GM18873 (cell line): ENCODE measurements at regions not wholly inside any gene's neighbourhood (a gene's known extent, or its start where the extent isn't known, plus 50 kb on each side); places are given as distances from the start of the nearest gene placed in this dataset.

ENCODE experiments used
- ATAC-seq: cut with Tn5 transposase; IDR thresholded peaks from one replicate; pipeline ENCODE4 v1.9.1; 2021; ENCODE audit warnings: mild to moderate bottlenecking, moderate library complexity, moderate number of reproducible peaks; ENCODE audit not compliant: unreplicated experiment, low FRiP score

DNA sequence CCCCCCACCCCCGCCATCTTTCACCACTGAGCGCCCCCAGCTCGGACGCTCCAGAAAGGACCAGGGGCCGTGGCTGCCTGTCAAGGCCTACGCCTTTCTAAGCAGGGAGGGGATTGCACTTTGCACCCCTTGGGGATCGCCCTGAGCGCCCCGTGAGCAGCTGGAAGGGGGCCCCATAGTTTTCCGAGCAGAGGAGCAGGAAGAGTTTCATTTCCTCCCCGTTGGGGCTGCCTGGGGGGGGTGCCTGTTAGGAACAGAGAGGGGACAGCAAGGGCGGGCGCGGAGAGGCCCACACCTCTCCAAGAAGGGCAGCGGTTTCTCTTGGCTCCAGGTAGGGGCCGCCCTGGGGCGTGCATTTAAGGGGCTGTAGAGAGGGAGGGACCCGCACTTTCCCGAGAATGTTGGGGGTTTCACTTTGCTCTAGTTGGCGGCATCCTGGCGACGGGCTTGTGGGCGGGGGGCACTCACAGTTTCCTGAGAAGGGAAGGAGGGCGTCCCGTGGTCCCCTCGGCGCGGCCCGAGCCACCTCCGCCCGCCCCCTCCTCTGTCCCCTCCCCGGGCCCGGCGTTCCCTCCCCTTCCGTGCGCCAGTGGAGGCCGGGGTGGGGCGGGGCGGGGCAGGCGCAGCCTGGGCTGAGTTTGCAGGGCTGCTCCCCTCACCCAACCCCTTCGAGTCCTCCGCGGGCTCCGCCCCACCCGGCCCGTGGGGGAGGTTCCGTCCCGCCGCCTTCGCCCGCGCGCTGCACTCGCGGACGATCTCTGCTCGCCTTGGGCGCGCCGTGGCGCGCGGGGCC is 82.3 kb upstream of the CD99 start:
- peak; percentile 77 for ATAC-seq

DNA sequence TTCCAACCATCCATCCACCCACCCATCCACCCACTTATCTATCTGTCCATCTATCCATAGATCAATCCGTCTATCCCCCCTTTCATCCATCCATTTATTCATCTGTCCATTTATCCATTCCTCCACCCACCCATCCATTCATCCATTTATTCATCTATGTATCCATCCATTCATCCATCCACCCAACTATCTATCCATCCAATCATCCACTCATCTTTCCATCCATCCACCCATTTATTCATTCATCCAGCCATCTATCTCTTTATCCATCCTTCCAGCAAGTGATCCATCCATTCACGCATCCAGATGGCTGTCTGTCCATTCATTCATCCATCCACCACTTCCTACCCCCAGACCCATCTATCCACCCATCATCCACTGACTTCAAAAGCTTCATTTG is 84.0 kb upstream of the CD99 start:
- no peak for ATAC-seq

DNA sequence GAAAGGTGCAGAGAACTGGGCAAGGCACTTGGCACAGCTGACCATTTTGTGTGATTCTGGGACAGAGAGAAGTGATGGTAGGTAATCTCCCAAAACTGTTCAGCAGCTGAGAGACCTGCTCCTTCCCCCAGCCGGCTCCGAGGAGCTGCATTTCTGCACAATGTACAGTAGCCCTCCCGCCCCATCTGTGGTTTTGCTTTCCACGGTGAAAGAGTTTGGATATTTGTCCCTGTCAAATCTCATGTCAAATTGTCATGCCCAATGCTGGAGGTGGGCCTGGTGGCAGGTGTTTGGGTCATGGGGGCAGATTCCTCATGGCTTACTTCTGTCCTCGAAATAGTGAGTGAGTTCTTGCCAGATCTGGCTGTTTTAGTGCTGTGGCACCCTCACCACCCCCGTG is 90.5 kb upstream of the CD99 start:
- no peak for ATAC-seq

DNA sequence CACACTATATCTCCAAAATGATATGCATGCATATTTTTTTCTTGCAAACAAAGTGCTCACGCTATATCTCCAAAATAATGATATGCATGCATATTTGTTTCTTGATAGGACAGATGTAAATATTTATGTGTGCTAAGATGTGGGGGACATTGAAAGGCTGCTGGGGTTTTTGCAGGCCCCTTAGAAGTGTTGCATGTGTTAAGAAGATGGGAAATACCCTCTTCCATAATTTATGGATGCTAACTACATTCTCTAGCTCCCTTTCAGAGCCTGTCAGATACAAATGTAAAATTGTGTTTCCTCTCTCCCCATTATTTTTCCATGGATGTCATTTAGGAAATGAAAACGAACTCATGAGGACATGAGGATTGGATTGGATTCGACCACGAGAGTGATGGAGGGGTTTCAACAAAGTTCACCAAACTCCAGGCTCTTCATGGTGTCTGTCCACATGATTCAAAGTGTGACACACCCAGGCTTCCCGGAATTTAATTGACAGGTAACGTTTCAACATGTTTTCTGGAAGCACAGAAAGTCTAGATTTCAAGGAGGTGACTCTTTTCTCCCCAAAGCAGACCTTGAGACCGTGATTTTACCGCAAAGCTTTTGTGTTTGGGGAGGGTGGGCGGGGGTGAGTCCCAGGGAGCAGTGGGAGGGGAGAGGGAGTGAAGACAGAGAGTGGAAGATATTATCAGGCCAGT is 94.4 kb upstream of the CD99 start:
- ATAC-seq = no peak

DNA sequence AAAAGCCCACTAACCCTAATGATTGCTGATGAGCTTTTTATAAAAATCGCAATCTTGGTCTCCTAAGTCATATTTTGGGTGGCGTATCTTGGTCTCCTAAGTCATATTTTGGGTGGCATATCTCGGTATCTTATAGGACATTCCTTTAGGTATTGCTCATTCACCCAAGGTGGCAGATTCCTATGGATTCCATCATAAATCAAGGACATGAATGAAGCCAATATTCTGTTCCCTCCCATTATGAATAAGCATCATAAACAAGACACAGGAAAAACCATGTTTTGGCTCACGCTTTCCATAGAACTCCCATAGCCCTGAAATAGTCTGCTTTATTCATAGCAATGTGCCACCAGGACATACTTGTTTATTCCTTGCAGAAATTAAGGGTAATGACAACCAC is 95.0 kb upstream of the CD99 start:
- ATAC-seq = no peak

DNA sequence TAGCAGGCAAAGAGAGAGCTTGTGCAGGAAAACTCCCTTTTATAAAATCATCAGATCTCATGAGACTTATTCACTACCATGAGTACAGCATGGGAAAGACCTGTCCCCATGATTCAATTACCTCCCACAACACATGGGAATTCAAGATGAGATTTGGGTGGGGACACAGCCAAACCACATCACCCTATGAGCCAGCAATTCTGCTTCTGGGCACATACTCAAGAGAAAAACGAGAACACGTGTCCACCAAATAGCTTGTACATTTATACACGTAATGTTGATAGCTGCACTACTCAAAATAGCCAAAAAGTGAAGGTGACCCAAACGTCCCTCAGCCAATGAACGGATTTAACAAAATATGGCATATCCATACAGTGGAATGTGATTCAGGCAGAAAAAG is 94.5 kb upstream of the DHRSX start:
- ATAC-seq = no peak

DNA sequence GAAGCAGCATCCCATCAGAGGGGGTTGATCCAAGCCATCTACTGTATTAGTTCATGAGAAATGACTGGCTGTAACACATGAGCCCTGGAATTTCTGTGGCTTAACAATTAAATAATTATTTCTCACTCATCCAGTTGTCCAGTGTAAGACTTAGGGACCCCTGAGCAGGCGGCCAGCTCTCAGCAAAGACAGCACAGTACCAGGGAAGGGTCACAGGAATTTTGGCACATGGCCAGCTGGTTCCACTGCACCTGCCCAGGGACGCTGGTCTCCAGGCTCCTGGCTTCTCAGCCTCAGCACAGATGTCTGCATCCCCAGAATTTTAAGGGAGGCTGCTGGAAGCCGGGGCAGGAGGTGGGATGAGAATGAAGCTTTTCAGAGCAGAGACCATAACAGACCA is 93.7 kb upstream of the DHRSX start:
- no peak for ATAC-seq

DNA sequence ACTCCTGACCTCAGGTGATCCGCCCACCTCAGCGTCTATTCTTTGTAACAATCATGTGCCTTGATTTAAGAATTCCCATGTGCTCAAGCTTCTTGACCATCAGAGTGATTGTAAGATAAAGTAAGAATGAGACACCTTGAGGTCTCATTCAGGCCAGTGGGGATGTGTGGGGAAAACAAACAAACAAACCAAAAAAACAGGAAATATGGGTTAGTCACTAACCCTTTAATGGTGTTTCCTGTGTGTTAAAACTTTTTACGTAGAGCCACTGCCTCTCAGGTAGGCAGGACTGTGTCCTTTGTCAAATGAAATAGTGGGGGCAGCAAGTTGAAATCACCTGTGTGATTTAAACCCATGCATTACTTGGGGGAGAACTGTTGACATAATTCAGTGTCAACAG is 91.5 kb upstream of the DHRSX start:
- no peak for ATAC-seq

DNA sequence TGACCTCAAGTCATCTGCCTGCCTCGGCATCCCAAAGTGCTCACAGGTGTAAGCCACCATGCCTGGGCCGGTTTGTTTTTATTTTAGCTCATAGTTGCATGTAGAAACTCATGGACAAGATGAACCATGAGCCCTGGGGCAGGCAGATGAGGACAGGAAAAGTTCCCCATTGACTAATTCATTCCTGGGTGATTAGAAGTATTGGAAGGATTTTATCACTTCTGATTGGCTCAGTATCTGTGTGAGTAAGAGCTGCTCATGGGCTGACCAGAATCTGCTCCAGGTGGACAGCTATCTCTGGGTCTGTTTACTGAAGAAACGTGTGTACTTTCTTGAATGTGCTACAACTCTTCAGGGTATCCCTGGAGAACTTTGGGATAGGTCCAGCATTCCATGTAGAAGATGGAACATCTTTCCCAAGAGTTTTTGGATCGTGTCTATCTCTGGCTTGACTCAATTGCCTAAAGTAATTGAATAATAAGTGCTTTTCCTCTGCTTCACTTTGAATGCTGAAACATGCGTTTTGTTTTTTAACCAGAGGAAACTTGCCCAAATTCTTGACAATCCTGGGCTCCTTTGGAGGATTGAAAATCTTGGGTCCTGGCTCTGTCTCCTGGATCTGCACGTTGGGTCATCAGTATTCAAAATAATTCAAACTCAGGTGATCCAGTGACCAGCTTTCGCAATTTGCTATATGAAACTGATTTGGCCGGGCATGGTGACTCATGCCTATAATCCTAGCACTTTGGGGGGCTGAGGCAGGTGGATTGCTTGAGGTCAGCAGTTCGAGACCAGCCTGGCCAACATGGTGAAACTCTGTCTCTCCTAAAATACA is 88.6 kb upstream of the DHRSX start:
- no peak for ATAC-seq

DNA sequence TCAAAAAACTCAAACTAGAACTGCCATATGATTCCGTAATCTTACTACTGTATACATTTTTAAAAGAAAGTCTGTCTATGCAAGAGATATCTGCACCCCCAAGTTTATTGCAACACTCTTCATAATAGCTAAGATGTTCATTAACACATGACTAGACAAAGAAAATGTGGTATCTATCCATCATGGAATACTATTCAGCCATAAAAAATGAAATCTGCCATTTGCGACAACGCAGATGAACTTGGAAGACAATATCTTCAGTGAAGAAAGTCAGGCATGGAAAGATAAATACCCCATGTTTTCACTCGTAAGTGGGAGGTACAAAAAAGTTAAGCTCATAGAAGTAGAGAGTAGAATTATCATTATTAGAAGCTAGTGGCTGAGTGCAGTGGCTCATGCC is 87.3 kb upstream of the DHRSX start:
- no peak for ATAC-seq

DNA sequence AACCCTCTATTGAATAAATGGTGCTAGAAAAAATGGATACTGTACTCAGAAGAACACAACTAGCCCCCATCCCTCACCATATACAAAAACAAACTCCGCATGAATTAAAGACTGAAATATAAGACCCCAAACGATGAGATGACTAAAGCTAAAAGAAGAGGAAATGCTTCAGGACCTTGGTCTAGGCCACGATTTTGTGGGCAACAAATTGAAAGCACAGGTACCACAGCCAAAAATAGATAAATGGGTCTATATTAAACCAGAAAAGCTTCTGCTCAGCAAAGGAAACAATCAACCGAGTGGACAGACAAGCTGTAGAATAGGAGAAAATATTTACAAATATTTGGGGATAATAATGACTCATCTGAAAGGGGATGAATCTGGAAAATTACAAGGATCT is 86.4 kb upstream of the DHRSX start:
- ATAC-seq = no peak

DNA sequence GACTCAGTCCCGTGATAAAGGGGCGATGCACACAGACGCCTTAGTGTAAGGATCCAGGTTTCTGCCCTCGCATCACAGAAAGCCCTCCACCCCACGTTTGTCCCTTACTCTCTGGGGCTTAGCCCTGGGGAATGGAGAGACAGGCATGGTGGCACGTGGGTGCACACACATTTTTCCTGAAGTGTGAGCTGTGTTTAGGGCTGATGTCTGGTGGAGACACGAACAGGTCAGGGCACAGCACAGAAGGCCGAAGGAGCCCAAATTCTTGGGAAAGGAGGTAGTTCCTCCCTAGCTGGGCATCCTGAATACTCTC is 84.3 kb upstream of the DHRSX start:
- ATAC-seq = no peak

DNA sequence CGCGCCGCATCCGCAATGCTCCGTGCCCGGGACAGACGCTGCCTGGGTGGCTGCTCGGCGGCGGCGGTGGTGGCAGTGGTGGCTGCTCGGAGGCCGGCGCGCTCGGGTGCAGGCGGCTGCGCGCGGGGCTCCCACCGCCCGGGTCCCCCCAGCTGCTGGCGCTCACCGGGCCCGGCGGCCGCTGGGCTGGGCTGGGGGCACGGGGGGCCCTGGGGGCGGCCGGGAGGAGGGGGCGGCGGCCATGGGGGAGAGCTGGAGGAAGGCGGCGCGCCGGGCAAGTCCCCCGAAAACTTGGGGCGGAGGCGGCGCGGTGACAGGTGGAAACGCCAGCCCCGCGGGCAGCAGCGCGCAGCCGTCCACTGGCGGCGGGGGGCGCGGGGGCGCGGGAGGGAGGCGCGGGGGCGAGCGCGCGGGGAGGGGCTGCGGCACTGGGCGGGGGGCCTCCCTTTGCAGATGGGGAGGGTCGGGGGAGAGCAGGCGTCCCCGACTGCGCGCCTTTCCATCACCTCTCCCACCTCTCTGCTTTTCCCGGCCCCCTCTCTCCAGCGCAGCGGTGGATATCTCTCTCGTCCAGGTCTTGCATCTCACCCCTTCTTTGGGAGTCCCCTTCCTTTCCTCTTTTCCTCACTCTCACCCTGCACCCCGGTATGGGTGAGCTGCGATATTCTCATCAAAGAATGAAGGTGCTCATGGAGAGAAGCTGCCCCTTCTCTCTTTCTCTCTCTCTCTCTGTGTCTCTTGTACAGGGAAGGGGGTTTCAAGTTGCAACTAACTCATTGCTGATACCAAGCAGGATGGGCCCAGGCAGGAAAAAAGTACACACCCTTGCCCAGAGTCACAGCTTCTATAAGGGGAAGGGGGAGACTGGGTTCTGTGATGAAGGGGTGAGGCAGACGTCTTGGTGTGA is 83.7 kb upstream of the DHRSX start:
- ATAC-seq = no peak

DNA sequence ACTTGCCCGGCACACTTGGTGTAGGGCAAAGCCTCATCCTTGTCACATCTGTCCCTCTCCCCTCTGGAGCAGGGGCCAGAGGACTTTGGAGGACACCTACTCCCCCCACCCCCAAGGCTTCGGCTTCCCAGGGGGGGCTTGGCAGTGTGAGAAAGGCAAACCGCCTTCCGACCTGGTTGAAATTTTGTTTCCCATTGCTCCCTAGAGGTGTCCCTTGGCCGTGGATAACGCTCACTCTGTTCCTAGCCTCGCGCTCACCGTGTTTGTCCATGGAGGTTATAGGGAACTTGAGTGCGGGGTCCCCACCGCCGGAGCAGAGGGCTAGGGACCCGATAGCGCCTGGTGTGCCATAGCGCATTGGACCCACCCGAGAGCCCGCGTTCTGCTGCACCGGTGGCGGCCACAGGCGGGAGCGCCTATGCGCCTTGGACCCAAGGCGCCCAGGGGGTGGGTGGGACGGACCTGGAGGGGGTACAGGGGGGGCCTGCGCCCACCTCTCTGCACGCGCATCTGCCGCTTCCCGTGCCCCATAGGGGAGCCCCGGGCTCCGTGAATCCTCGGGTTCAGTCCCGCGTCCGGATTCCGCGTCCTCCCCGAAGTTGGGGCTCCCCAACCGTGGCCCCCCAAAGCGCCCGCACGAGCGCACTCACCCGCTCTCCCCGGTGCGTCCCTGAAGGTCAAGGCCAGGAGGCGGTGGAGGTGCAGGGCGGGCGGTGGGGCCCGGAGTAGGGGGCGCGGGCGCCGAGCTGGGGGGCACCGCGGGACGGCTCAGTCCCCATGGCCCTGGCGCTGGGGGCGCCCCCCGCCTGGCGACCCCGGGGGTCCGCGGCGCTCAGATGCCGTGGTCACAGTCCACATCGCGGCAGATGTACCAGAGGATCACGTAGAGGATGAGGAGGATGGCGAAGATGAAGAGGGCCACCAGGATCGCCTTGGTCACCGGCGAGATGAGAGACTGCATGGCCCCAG is 82.7 kb upstream of the DHRSX start:
- no peak for ATAC-seq

DNA sequence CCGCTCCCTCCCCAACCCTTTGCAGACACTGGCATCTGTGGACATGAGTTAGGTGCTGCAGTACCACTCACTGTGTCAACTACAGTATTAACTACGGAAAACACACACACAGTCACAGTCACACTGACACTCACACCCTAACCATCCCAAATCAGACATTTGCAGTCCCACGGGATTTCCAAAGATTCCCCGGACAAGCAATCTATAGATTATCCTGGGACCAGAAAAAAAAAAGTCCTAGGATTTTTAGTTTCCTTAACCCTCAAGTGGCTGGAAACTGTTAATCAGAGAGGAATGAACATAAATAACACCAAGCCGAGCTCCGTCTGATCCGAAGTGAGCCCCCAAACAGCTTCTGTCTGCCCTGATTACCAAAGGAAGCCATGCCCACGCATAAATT is 81.9 kb upstream of the DHRSX start:
- ATAC-seq = no peak

DNA sequence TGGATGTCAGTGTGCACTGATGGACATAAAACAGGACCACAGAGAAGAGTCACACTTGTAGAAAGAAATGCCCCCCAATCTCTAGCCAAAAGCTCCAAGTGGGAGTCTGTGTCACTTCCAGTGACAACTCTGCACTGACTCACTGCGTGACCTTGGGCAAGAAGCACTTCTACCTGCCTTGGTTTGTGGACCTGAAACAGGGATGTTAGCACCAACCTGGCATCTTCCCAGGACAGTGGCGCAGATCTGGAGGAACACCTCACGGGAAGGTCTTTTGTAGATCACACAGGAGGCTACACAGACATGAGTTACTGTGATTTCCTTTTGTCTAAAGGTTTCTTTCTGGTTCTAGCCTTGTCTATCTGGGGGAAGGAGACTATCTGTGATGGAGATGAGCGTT is 80.5 kb upstream of the DHRSX start:
- no peak for ATAC-seq

DNA sequence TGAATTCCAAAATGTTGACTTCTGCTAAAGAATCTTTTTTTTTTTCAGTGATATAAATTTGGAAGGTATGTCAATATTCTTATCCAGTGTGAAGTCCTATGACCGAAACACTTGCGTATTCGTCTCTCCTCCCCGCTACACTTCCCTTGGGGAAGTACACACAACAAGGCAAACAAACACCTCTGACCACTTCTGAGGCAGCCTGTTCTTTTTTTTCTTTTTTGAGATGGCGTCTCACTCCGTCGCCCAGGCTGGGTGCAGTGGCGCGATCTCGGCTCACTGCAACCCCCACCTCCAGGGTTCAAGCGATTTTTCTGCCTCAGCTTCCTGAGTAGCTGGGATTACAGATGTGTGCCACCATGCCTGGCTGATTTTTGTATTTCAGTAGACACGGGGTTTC is 78.1 kb upstream of the DHRSX start:
- no peak for ATAC-seq

DNA sequence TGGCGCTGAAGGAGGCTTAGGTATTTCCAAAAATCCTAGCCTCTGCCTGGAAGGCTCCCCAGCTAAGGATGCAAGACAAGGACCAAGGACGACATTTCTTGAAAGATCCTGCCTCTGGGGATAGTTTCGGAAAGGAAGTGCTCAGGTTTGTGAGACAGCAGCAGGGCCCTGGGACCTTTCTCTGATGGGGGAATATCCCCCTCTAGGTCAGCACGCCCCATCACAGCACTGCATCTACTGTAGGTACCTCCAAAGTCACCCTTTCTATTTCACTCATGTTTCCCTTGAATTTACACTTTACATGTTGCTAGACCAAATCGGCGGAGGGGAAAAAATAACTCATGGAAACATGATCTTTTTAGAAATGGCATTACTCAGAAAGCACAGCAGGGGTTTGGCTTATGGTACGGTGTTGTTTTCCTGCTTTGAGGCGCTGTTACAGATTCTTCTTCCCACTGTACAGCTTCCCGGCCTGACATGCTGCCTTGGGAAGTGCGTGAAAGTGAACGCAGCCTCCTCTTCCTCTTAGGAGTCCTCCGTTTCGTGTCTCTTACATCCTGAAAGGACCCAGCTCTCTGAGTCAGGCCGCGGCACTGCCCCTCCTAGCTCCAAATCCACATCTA is 77.2 kb upstream of the DHRSX start:
- no peak for ATAC-seq

DNA sequence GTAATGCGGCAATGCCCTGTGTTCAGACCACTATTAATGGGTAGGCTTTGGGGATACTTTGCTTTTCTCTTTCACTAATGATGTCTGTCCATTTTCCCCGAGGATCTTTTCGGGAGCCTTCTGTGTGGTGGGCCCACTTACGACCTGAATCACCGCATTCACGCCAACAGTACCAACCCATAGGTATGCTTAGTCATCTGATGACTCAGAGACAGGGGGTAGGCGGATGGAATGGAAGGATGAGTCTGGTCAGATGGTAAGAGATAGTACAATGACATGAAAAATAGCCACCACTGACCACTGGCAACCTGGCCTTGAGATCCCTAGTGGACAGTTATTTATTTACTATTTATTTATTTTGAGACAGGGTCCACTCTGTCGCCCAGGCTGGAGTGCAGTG is 76.0 kb upstream of the DHRSX start:
- no peak for ATAC-seq
